HCT116 (cell line): ENCODE measurements at regions not wholly inside any gene's neighbourhood (a gene's known extent, or its start where the extent isn't known, plus 50 kb on each side); places are given as distances from the start of the nearest gene placed in this dataset.

Experiments
- ATAC-seq: fragments of 200-7000 bp; cut with Tn5 transposase; 2 replicates; pipeline ENCODE4 v1.9.1; 2020; ENCODE audit warnings: mild to moderate bottlenecking, moderate library complexity
- BruUV-seq: library from RNA; stranded (reverse); fragments of 400-500 nt; replicated peaks from 2 replicates; lab custom pipeline; 2021; lab: Mats Ljungman, UMichigan
- CTCF ChIA-PET: fragments of 300-600 bp; sonication (Branson Sonifier 250); formaldehyde crosslinking; loops from one replicate; lab custom pipeline; 2021; ENCODE audit warnings: antibody characterized with exemption; lab: Charles Lee
- POLR2A ChIA-PET: fragments of 300-600, 350-600 bp; sonication (Branson Sonifier 250); formaldehyde crosslinking; loops from one replicate; lab custom pipeline; 2021; ENCODE audit warnings: antibody characterized with exemption; lab: Charles Lee
- RAD21 ChIA-PET, 2 experiments: fragments of 300-600 bp; sonication (Branson Sonifier 250); formaldehyde crosslinking; loops; one replicate each; lab custom pipeline; 2023; ENCODE audit warnings: low total read pairs in 2 of 2; ENCODE audit not compliant: uncharacterized antibody in 2 of 2, unreplicated experiment in 2 of 2, low non-redundant PET in 1 of 2; lab: Charles Lee
- DNase-seq: peaks from one replicate; pipeline ENCODE4 v3.0.0-alpha.2; 2010; ENCODE audit warnings: low read depth, low spot score
- H2AFZ ChIP-seq: fragments of 200-600 bp; shearing (Covaris generic), sonication (generic); 2 replicates; pipeline ENCODE4 v1.6.1; 2017; ENCODE audit warnings: low read depth, mixed run types, mixed read lengths, antibody characterized with exemption, low read length; ENCODE audit not compliant: poor library complexity, severe bottlenecking
- H3K27ac ChIP-seq: 2 replicates; pipeline ENCODE4 v1.5.1; 2012; ENCODE audit warnings: low read depth, low read length
- H3K27me3 ChIP-seq: fragments of 200-600 bp; sonication (generic); 2 replicates; pipeline ENCODE4 v1.6.1; 2016; ENCODE audit warnings: mixed run types, low read length, mixed read lengths; ENCODE audit not compliant: insufficient read depth
- H3K36me3 ChIP-seq, 2 experiments: fragments of 200-500 bp in 1 of 2; fragments of 200-600 bp in 1 of 2; sonication (Bioruptor generic) in 1 of 2; sonication (generic) in 1 of 2; 2 replicates each; pipeline versions ENCODE4 v1.5.1 to v1.6.1; 2014 to 2016; ENCODE audit warnings: low read length in 2 of 2, inconsistent platforms in 1 of 2, mixed read lengths in 1 of 2, mixed run types in 1 of 2; ENCODE audit not compliant: insufficient read depth in 2 of 2, control insufficient read depth in 1 of 2
- H3K4me1 ChIP-seq, 2 experiments: fragments of 200-600 bp in 1 of 2; sonication (generic) in 1 of 2; 2 replicates each; pipeline versions ENCODE4 v1.5.1 to v1.6.1; 2012 to 2017; ENCODE audit warnings: low read length in 2 of 2, inconsistent platforms in 1 of 2, mild to moderate bottlenecking in 1 of 2, mixed read lengths in 1 of 2, mixed run types in 1 of 2, moderate library complexity in 1 of 2; ENCODE audit not compliant: insufficient read depth in 2 of 2, control insufficient read depth in 1 of 2
- H3K4me2 ChIP-seq: fragments of 200-600 bp; sonication (generic); 2 replicates; pipeline ENCODE4 v1.6.1; 2017; ENCODE audit warnings: mixed run types, low read length, mixed read lengths
- H3K4me3 ChIP-seq, 2 experiments: fragments of 200-600 bp in 1 of 2; sonication (generic) in 1 of 2; replicated peaks in 1 of 2; 2 replicates each; pipeline ENCODE4 v1.5.1; 2011 to 2016; ENCODE audit warnings: low read length in 2 of 2, control low read depth in 1 of 2, low read depth in 1 of 2, mild to moderate bottlenecking in 1 of 2, mixed read lengths in 1 of 2, mixed run types in 1 of 2
- H3K79me2 ChIP-seq: fragments of 200-600 bp; sonication (generic); 2 replicates; pipeline ENCODE4 v1.6.1; 2017; ENCODE audit warnings: mild to moderate bottlenecking, mixed run types, low read length, moderate library complexity, mixed read lengths; ENCODE audit not compliant: insufficient read depth
- H3K9ac ChIP-seq: fragments of 200-600 bp; sonication (generic); 2 replicates; pipeline ENCODE4 v1.6.1; 2016; ENCODE audit warnings: low read length, mixed read lengths
- H3K9me2 ChIP-seq: fragments of 200-600 bp; sonication (generic), shearing (Covaris generic); 2 replicates; pipeline ENCODE4 v1.6.1; 2017; ENCODE audit warnings: mixed run types, mild to moderate bottlenecking, moderate library complexity; ENCODE audit not compliant: insufficient read depth
- H3K9me3 ChIP-seq, 2 experiments: fragments of 200-500 bp in 1 of 2; fragments of 200-600 bp in 1 of 2; sonication (Bioruptor generic) in 1 of 2; sonication (generic) in 1 of 2; 2 replicates each; pipeline ENCODE4 v1.6.1; 2014 to 2017; ENCODE audit warnings: low read length in 2 of 2, mixed read lengths in 2 of 2, inconsistent platforms in 1 of 2, low read depth in 1 of 2, mild to moderate bottlenecking in 1 of 2, mixed run types in 1 of 2, moderate library complexity in 1 of 2; ENCODE audit not compliant: control insufficient read depth in 1 of 2, insufficient read depth in 1 of 2
- H4K20me1 ChIP-seq: fragments of 200-600 bp; sonication (generic), shearing (Covaris generic); 2 replicates; pipeline ENCODE4 v1.6.1; 2017; ENCODE audit warnings: mixed run types, mild to moderate bottlenecking, moderate library complexity; ENCODE audit not compliant: insufficient read depth
- CBX3 ChIP-seq: IDR thresholded peaks from 2 replicates; pipeline ENCODE4 v1.6.1; 2012; ENCODE audit warnings: low read depth
- CEBPB ChIP-seq: IDR thresholded peaks from 2 replicates; pipeline ENCODE4 v1.6.1; 2012; ENCODE audit warnings: low read depth
- CTCF ChIP-seq, 3 experiments: fragments of 200-600 bp in 1 of 3; sonication (generic) in 1 of 3; IDR thresholded peaks in 2 of 3; conservative IDR thresholded peaks in 1 of 3; 2 replicates each; pipeline ENCODE4 v1.5.1; 2012 to 2017; ENCODE audit warnings: low read depth in 2 of 3, low read length in 2 of 3, antibody characterized with exemption in 1 of 3, borderline replicate concordance in 1 of 3, control low read depth in 1 of 3, mild to moderate bottlenecking in 1 of 3, mixed read lengths in 1 of 3, mixed run types in 1 of 3, moderate library complexity in 1 of 3; ENCODE audit not compliant: insufficient read depth in 1 of 3
- EGR1 ChIP-seq: IDR thresholded peaks from 2 replicates; pipeline ENCODE4 v1.6.1; 2012; ENCODE audit warnings: low read depth
- EZH2 ChIP-seq: fragments of 200-600 bp; sonication (generic); IDR thresholded peaks from 2 replicates; pipeline ENCODE4 v1.6.1; 2017; ENCODE audit warnings: antibody characterized with exemption, mixed run types
- EZH2phosphoT487 ChIP-seq: fragments of 200-600 bp; IDR thresholded peaks from 2 replicates; pipeline ENCODE4 v1.6.1; 2018; ENCODE audit warnings: antibody characterized with exemption, borderline replicate concordance
- MAX ChIP-seq: IDR thresholded peaks from 2 replicates; pipeline ENCODE4 v1.6.1; 2012
- POLR2A ChIP-seq: IDR thresholded peaks from 2 replicates; pipeline ENCODE4 v1.7.0; 2011; ENCODE audit warnings: borderline replicate concordance; ENCODE audit not compliant: insufficient read depth, insufficient read length; ENCODE audit errors: extremely low read depth
- REST ChIP-seq: IDR thresholded peaks from 2 replicates; pipeline ENCODE4 v1.6.1; 2012; ENCODE audit warnings: low read depth
- SRF ChIP-seq: IDR thresholded peaks from 2 replicates; pipeline ENCODE4 v1.6.1; 2012; ENCODE audit warnings: low read depth
- TCF7L2 ChIP-seq: IDR thresholded peaks from 2 replicates; pipeline ENCODE4 v1.7.0; 2011; ENCODE audit warnings: borderline replicate concordance, inconsistent platforms; ENCODE audit not compliant: insufficient read depth, insufficient read length; ENCODE audit errors: extremely low read depth
- ZNF274 ChIP-seq: fragments of 200-500 bp; sonication (Bioruptor generic); IDR thresholded peaks from 2 replicates; pipeline ENCODE4 v1.6.1; 2014; ENCODE audit warnings: mild to moderate bottlenecking, low read depth, low read length, inconsistent platforms
- intact Hi-C: fragments of 100-400 bp; cut with micrococcal nuclease; formaldehyde crosslinking; loops from 2 replicates; pipeline ENCODE4 v1.10.0; 2022

GRCh38 chr4:124414276-124415040, 298.1 kb downstream of the ANKRD50 start:
- ATAC-seq = no peak
- H3K4me2 ChIP-seq = no peak overlapping the region
- no peaks in the 10 kb centered on the region for H3K36me3 ChIP-seq
- H3K9me3 ChIP-seq = no peaks in the 10 kb centered on the region
- no peak overlapping the region for H3K27ac ChIP-seq
- H4K20me1 ChIP-seq = no peaks in the 10 kb centered on the region
- ChIA-PET RAD21 (no interaction called here), CTCF (no interaction called here), POLR2A (no interaction called here)
- intact Hi-C loops = no loop called here
- no TSS peak for BruUV-seq
- H3K79me2 ChIP-seq = no peaks in the 10 kb centered on the region
- no peak for TF ChIP-seq REST
- no peaks in the 10 kb centered on the region for H3K4me1 ChIP-seq
- no peak overlapping the region for H3K4me3 ChIP-seq
- no peaks in the 10 kb centered on the region for H3K9me2 ChIP-seq
- H3K9ac ChIP-seq = no peak overlapping the region
- H2AFZ ChIP-seq = no peak overlapping the region
- H3K27me3 ChIP-seq = no peaks in the 10 kb centered on the region
- DNase-seq = no peak

GRCh38 chr4:124415146-124415545, 297.4 kb downstream of the ANKRD50 start:
- POLR2A ChIA-PET = no interaction called here
- H3K9ac ChIP-seq = no peak overlapping the region
- ATAC-seq (no peak), DNase-seq (no peak)
- H3K36me3 ChIP-seq = no peaks in the 10 kb centered on the region
- no peaks in the 10 kb centered on the region for H3K9me3 ChIP-seq
- H3K4me2 ChIP-seq = no peak overlapping the region
- intact Hi-C loops = no loop called here
- H3K79me2 ChIP-seq = no peaks in the 10 kb centered on the region
- H3K9me2 ChIP-seq = no peaks in the 10 kb centered on the region
- H2AFZ ChIP-seq = no peak overlapping the region
- no peaks in the 10 kb centered on the region for H4K20me1 ChIP-seq
- no peak overlapping the region for H3K27ac ChIP-seq
- H3K27me3 ChIP-seq = no peaks in the 10 kb centered on the region
- H3K4me1 ChIP-seq = no peaks in the 10 kb centered on the region
- CTCF ChIA-PET = no interaction called here
- no peak overlapping the region for H3K4me3 ChIP-seq
- RAD21 ChIA-PET = no interaction called here
- no TSS peak for BruUV-seq
- no peak for TF ChIP-seq ZNF274
- TF ChIP-seq TCF7L2 = no peak
- TF ChIP-seq CEBPB = no peak
- no peak for TF ChIP-seq EZH2
- no peak for TF ChIP-seq EZH2phosphoT487
- TF ChIP-seq CBX3 = no peak
- no peak for TF ChIP-seq CTCF (IDR thresholded peaks at IDR 0.05 in 2 of 3, conservative IDR thresholded peaks at IDR 0.05 in 1 of 3; ENCODE audit: borderline replicate concordance in 1 of 3, insufficient read depth in 1 of 3, low read depth in 2 of 3, low read length in 2 of 3)
- no peak for TF ChIP-seq EGR1
- no peak for TF ChIP-seq SRF
- no peak for TF ChIP-seq POLR2A
- no peak for TF ChIP-seq MAX
